Loucy (cell line): ENCODE measurements at regions not wholly inside any gene's neighbourhood (a gene's known extent, or its start where the extent isn't known, plus 50 kb on each side); places are given as distances from the start of the nearest gene placed in this dataset.

ENCODE experiments used
- H2AFZ ChIP-seq: fragments of 200-600 bp; sonication (generic); 2 replicates; pipeline ENCODE4 v1.6.0; 2016; ENCODE audit warnings: antibody characterized with exemption, mild to moderate bottlenecking, low read length, moderate library complexity
- H3F3A ChIP-seq: fragments of 200-600 bp; 2 replicates; pipeline ENCODE4 v1.6.0; 2016; ENCODE audit warnings: antibody characterized with exemption, low read depth, mild to moderate bottlenecking
- H3K27me3 ChIP-seq: fragments of 200-600 bp; sonication (generic); 2 replicates; pipeline ENCODE4 v1.6.1; 2014; ENCODE audit warnings: low read length, mild to moderate bottlenecking; ENCODE audit not compliant: insufficient read depth, poor library complexity, severe bottlenecking
- H3K36me3 ChIP-seq: fragments of 200-600 bp; sonication (generic); 2 replicates; pipeline ENCODE4 v1.6.1; 2016; ENCODE audit warnings: low read length; ENCODE audit not compliant: insufficient read depth
- H3K4me1 ChIP-seq: fragments of 200-600 bp; sonication (generic); 2 replicates; pipeline ENCODE4 v1.5.1; 2014; ENCODE audit warnings: low read length, mild to moderate bottlenecking; ENCODE audit not compliant: insufficient read depth, poor library complexity, severe bottlenecking
- H3K4me2 ChIP-seq: fragments of 200-600 bp; sonication (generic); 2 replicates; pipeline ENCODE4 v1.6.0; 2014; ENCODE audit warnings: antibody characterized with exemption, low read length, low read depth, mild to moderate bottlenecking; ENCODE audit not compliant: poor library complexity, severe bottlenecking
- H3K4me3 ChIP-seq: fragments of 200-600 bp; sonication (generic); 2 replicates; pipeline ENCODE4 v1.5.1; 2014; ENCODE audit warnings: low read length, mild to moderate bottlenecking, mixed read lengths; ENCODE audit not compliant: poor library complexity, severe bottlenecking
- H3K79me2 ChIP-seq: fragments of 200-600 bp; sonication (generic); 2 replicates; pipeline ENCODE4 v1.6.1; 2014; ENCODE audit warnings: low read length; ENCODE audit not compliant: insufficient read depth
- H3K9ac ChIP-seq: fragments of 200-600 bp; sonication (generic); 2 replicates; pipeline ENCODE4 v1.6.0; 2014; ENCODE audit warnings: mild to moderate bottlenecking, low read depth, low read length, moderate library complexity; ENCODE audit not compliant: poor library complexity, severe bottlenecking
- H3K9me2 ChIP-seq: fragments of 200-600 bp; sonication (generic); replicated peaks from 2 replicates; pipeline ENCODE4 v1.6.1; 2016; ENCODE audit warnings: low read depth, low read length, mixed read lengths
- H3K9me3 ChIP-seq: fragments of 200-600 bp; sonication (generic); 2 replicates; pipeline ENCODE4 v1.6.1; 2014; ENCODE audit warnings: mild to moderate bottlenecking, antibody characterized with exemption, low read length, low read depth; ENCODE audit not compliant: insufficient read depth
- H4K20me1 ChIP-seq: fragments of 200-600 bp; sonication (generic); 2 replicates; pipeline ENCODE4 v1.6.0; 2014; ENCODE audit warnings: antibody characterized with exemption, low read length, mild to moderate bottlenecking; ENCODE audit not compliant: insufficient read depth, poor library complexity, severe bottlenecking
- EZH2phosphoT487 ChIP-seq: fragments of 200-600 bp; IDR thresholded peaks from 2 replicates; pipeline ENCODE4 v1.6.1; 2018; ENCODE audit warnings: antibody characterized with exemption, mild to moderate bottlenecking, moderate library complexity, borderline replicate concordance
- TF ChIP-seq, protein P1 (sequence below): fragments of 200-600 bp; sonication (generic); conservative IDR thresholded peaks from 2 replicates; pipeline ENCODE4 v1.5.1; 2014; ENCODE audit warnings: mild to moderate bottlenecking, antibody characterized with exemption, low read length

- H3K36me3 ChIP-seq = no peaks in the 10 kb centered on the region
- no peak for TF ChIP-seq EZH2phosphoT487
- TF ChIP-seq, protein P1, sequence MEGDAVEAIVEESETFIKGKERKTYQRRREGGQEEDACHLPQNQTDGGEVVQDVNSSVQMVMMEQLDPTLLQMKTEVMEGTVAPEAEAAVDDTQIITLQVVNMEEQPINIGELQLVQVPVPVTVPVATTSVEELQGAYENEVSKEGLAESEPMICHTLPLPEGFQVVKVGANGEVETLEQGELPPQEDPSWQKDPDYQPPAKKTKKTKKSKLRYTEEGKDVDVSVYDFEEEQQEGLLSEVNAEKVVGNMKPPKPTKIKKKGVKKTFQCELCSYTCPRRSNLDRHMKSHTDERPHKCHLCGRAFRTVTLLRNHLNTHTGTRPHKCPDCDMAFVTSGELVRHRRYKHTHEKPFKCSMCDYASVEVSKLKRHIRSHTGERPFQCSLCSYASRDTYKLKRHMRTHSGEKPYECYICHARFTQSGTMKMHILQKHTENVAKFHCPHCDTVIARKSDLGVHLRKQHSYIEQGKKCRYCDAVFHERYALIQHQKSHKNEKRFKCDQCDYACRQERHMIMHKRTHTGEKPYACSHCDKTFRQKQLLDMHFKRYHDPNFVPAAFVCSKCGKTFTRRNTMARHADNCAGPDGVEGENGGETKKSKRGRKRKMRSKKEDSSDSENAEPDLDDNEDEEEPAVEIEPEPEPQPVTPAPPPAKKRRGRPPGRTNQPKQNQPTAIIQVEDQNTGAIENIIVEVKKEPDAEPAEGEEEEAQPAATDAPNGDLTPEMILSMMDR = no peak
- no peaks in the 10 kb centered on the region for H3K79me2 ChIP-seq
- no peaks in the 10 kb centered on the region for H3K27me3 ChIP-seq
- no peaks in the 10 kb centered on the region for H4K20me1 ChIP-seq
- no peaks in the 10 kb centered on the region for H3K4me1 ChIP-seq
- H3F3A ChIP-seq = no peaks in the 10 kb centered on the region
- no peaks in the 10 kb centered on the region for H3K9me3 ChIP-seq
- H3K4me2 ChIP-seq = no peak overlapping the region
- H3K9ac ChIP-seq = no peak overlapping the region
- no peaks in the 10 kb centered on the region for H3K9me2 ChIP-seq
- no peak overlapping the region for H3K4me3 ChIP-seq
- H2AFZ ChIP-seq = no peak overlapping the region
Observed at GRCh38 chr4:184929476-184929875, 88.8 kb upstream of the HELT start.

GRCh38 chr4:184930026-184930425 lies 88.3 kb upstream of the HELT start:
- Histone ChIP-seq H3F3A (no peaks in the 10 kb centered on the region), H3K9ac (no peak overlapping the region), H3K4me1 (no peaks in the 10 kb centered on the region), H4K20me1 (no peaks in the 10 kb centered on the region), H3K9me3 (no peaks in the 10 kb centered on the region), H3K4me3 (no peak overlapping the region), H3K36me3 (no peaks in the 10 kb centered on the region), H3K9me2 (no peaks in the 10 kb centered on the region), H3K27me3 (no peaks in the 10 kb centered on the region), H3K79me2 (no peaks in the 10 kb centered on the region), H2AFZ (no peak overlapping the region), H3K4me2 (no peak overlapping the region)
- no peak for TF ChIP-seq EZH2phosphoT487
- TF ChIP-seq, protein P1 = no peak

GRCh38 chr4:184932343-184932742 lies 85.9 kb upstream of the HELT start:
- H3F3A ChIP-seq = no peaks in the 10 kb centered on the region
- no peak overlapping the region for H3K9ac ChIP-seq
- no peaks in the 10 kb centered on the region for H4K20me1 ChIP-seq
- no peaks in the 10 kb centered on the region for H3K9me2 ChIP-seq
- TF ChIP-seq EZH2phosphoT487 = no peak
- TF ChIP-seq, protein P1 = no peak
- H3K4me3 ChIP-seq = no peak overlapping the region
- no peaks in the 10 kb centered on the region for H3K27me3 ChIP-seq
- H3K36me3 ChIP-seq = no peaks in the 10 kb centered on the region
- no peaks in the 10 kb centered on the region for H3K9me3 ChIP-seq
- no peaks in the 10 kb centered on the region for H3K79me2 ChIP-seq
- H3K4me2 ChIP-seq = no peak overlapping the region
- no peak overlapping the region for H2AFZ ChIP-seq
- no peaks in the 10 kb centered on the region for H3K4me1 ChIP-seq
